Ovary (tissue), 7 donors: ENCODE measurements at regions not wholly inside any gene's neighbourhood (a gene's known extent, or its start where the extent isn't known, plus 50 kb on each side); places are given as distances from the start of the nearest gene placed in this dataset.

Source experiments
- DNase-seq, 5 donors: peaks; one replicate each; pipeline ENCODE4 v3.0.0-alpha.2; 2019 to 2020
- H3K27ac ChIP-seq, 2 donors: fragments of 200-600 bp; one replicate each; pipeline versions ENCODE4 v1.5.1 to v1.8.0; 2019 to 2022
- H3K27me3 ChIP-seq: fragments of 200-600 bp; one replicate; pipeline ENCODE4 v1.8.0; 2022
- H3K36me3 ChIP-seq: fragments of 200-600 bp; sonication (generic); one replicate; pipeline ENCODE4 v1.5.1; 2019
- H3K4me1 ChIP-seq: one replicate; pipeline ENCODE4 v1.8.1; 2013; ENCODE audit warnings: mild to moderate bottlenecking, moderate library complexity; ENCODE audit not compliant: insufficient read depth
- H3K4me3 ChIP-seq: fragments of 200-600 bp; sonication (generic); one replicate; pipeline ENCODE4 v1.5.1; 2017
- H3K9me3 ChIP-seq, 2 donors: fragments of 200-600 bp in 1 of 2; sonication (generic) in 1 of 2; one replicate each; pipeline versions ENCODE4 v1.5.1 to v1.8.1; 2013 to 2019; ENCODE audit warnings: mild to moderate bottlenecking in 1 of 2, moderate library complexity in 1 of 2
- CTCF ChIP-seq, 3 donors: fragments of 450-650 bp in 2 of 3; fragments of 200-600 bp in 1 of 3; IDR thresholded peaks; one replicate each; pipeline versions ENCODE4 v1.5.1 to v1.8.0; 2016 to 2022; ENCODE audit warnings: antibody characterized with exemption in 3 of 3, mild to moderate bottlenecking in 1 of 3
- EP300 ChIP-seq: sonication (generic); formaldehyde crosslinking; IDR thresholded peaks from one replicate; pipeline ENCODE4 v1.6.1; 2017; ENCODE audit warnings: antibody characterized with exemption
- POLR2A ChIP-seq: fragments of 450-650 bp; IDR thresholded peaks from one replicate; pipeline ENCODE4 v1.6.1; 2017; ENCODE audit warnings: antibody characterized with exemption, mild to moderate bottlenecking, moderate library complexity
- WGBS, 3 donors: extraction: QIAGEN DNeasy Blood & Tissue Kit in 1 of 3; methylation state at CpG; one replicate each; pipeline versions ENCODE4 v1.1.5 to v1.1.7; 2013 to 2017; 5-methylcytosine and 5-hydroxymethylcytosine counted together
- intact Hi-C, 4 donors: fragments of 100-400 bp; cut with DNase I; formaldehyde crosslinking; loops; one replicate each; pipeline versions ENCODE4 v1.11.0 to v1.15.1; 2022 to 2023
- donor health status: DM: no; HTN: no; CAD: no; lungs with moderate emphysema.
- donor health status: DM: no; HTN: no; CAD: no.
- donor health status: Bipolar disorder and iron deficiency.
- donor health status: DM: no; HTN: no; CAD: no.
- donor health status: DM: yes; HTN: yes; CAD: no.

DNA sequence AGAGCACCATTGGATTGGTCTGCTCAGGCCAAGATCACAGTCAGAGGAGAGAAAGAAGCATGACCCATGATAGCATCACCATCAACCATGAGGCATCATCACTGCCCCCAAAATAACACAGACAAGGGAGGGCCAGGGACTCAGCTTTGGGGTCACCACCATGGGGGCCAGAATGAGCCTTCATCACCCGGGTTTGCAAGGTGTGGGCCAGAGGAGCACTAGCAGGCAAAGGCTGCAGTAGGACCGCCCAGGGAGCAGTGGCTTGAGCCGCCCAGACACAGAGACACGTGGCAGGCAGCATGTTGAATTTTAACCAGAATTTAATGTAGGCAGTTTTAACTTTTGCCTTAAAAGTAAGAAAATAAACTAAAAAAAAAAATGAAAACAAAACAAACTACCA, 53.7 kb upstream of the TMPRSS2 start:
- Histone ChIP-seq H3K4me3 (no peak overlapping the region), H3K27ac (no peak overlapping the region), H3K4me1 (no peaks in the 10 kb centered on the region), H3K9me3 (no peaks in the 10 kb centered on the region), H3K27me3 (no peaks in the 10 kb centered on the region), H3K36me3 (no peaks in the 10 kb centered on the region)
- no peak for TF ChIP-seq POLR2A
- no peak for TF ChIP-seq CTCF (IDR thresholded peaks at IDR 0.05)
- no peak for TF ChIP-seq EP300
- 61 to 71% (median 71%) methylated on average over 4 of the region's 4 CpGs for WGBS, 3 donors
- no peak for DNase-seq
- intact Hi-C loops = no loop called here

DNA sequence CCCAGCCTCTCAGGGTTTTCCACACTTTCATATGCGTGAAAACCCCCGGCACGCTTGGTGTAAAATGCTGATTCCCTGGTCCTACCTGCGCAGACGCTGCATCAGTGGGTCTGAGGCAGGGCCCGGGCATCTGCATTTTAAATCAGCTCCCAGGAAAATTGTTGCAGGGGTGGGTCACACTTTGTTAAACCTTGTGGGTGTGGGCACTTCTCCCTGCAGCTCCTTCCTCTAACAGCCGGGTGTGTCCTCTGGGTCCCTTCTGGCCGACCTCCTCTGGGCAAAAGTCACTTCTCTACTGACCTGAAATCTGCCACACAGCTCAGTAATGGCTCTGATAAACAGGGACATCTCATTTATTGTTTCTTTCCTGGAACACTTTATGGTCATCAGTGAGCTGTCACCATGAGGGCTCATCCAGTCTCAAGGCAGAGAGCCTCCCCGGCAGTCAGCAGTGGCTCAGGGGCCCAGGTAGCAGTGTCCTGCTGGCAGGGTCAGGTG, 52.8 kb upstream of the TMPRSS2 start:
- Histone ChIP-seq H3K27ac (no peak overlapping the region), H3K4me1 (no peaks in the 10 kb centered on the region), H3K27me3 (no peaks in the 10 kb centered on the region), H3K4me3 (no peak overlapping the region), H3K36me3 (no peaks in the 10 kb centered on the region), H3K9me3 (no peaks in the 10 kb centered on the region)
- no peak for DNase-seq
- WGBS, 3 donors = 48 to 66% (median 63%) methylated on average over 9 of the region's 9 CpGs
- TF ChIP-seq CTCF (IDR thresholded peaks at IDR 0.05) (no peak), EP300 (no peak), POLR2A (no peak)
- intact Hi-C loops = no loop called here

DNA sequence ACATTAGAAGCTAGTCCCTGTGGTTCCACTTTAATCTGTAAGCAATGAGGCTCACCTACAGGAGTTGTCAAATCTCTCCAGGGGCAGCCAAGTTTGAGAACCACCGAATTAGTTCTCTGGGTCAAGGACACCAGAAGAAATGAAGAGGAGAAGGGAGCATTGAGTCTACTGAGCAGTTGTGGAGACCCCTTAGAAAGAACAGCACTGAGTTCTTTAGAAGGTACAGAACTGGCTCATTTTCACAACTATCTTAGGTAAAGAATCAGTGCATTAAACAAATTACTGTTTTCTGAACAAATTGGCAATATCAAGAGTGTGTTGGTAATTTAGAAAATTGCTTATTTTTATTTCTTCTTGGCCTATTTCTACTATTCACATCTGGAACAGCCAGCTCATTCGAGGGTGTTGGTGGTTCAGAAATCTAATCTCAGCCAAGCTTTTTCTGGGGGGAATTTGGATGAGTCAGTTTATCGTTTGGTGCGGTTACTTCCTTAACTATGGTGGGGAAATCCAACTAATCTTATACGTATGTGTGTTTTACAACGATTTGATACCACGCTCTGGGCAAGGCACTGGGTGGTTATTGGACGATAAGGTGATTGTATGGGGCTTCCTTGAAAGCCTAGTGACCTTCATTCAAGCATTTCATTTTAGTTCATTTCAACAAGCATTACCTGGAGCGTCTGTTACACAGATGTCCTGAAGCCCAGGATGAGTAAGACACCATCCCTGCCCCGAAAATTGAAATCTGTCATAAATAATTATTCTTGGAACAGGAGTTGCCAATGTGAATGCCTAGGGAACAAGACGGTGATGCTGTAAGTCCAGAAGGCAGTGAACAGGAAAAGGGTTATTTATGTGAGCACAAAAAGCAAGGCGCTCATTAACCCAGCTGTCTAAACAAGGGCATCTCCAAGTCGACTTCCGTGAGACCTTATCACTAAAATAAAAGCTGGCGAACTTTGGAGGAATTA, 52.0 kb upstream of the TMPRSS2 start:
- no peak for DNase-seq
- TF ChIP-seq EP300 = no peak
- no peak for TF ChIP-seq POLR2A
- TF ChIP-seq CTCF (IDR thresholded peaks at IDR 0.05) = no peak
- Histone ChIP-seq H3K27ac (no peak overlapping the region), H3K27me3 (no peaks in the 10 kb centered on the region), H3K4me3 (no peak overlapping the region), H3K36me3 (no peaks in the 10 kb centered on the region), H3K9me3 (no peaks in the 10 kb centered on the region), H3K4me1 (no peaks in the 10 kb centered on the region)
- 26 to 35% (median 28%) methylated on average over 15 of the region's 15 CpGs for whole genome bisulfite sequencing, 3 donors
- intact Hi-C loops = no loop called here

DNA sequence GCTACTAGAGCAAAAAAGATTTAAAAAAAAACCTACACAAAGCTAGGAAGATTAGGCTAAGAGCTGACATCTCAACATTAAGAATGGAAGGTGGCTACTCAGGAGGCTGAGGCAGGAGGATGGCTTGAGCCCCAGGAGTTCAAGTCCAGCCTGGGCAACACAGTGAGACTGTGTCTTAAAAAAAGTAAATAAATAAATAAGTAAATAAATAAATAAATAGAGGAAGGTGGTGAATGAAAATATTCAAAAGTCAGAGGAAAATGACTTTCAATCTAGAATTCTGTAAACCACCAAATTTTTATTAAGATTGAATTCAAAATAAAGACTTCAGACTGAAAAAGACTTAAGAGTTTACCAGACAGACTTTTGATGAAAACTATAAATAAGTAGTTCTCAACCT, 50.9 kb upstream of the TMPRSS2 start:
- intact Hi-C loops = no loop called here
- Histone ChIP-seq H3K36me3 (no peaks in the 10 kb centered on the region), H3K27me3 (no peaks in the 10 kb centered on the region), H3K27ac (no peak overlapping the region), H3K9me3 (no peaks in the 10 kb centered on the region), H3K4me1 (no peaks in the 10 kb centered on the region), H3K4me3 (no peak overlapping the region)
- no peak for DNase-seq
- TF ChIP-seq CTCF (IDR thresholded peaks at IDR 0.05) = no peak
- no peak for TF ChIP-seq POLR2A
- no peak for TF ChIP-seq EP300
